ENCODE measurements at regions not wholly inside any gene's neighbourhood (a gene's known extent, or its start where the extent isn't known, plus 50 kb on each side); places are given as distances from the start of the nearest gene placed in this dataset.
"Not testable (repeated sequence)": the region's sequence is repeated elsewhere in the genome, so short reads cannot be mapped to it uniquely, and the experiment has no call there.

GRCh38 chr13:83642617-83643016, 239.7 kb downstream of the SLITRK1 start:
- H3K9me3 Mint-ChIP-seq (ENCODE audit: insufficient read depth); DNase-seq; ATAC-seq; H3K27ac Mint-ChIP-seq; CTCF ChIA-PET; H3K4me3 Mint-ChIP-seq; H3K36me3 Mint-ChIP-seq (ENCODE audit: low read depth); H3K4me1 Mint-ChIP-seq (ENCODE audit: low read depth); H3K27me3 Mint-ChIP-seq (ENCODE audit: low read depth); POLR2A ChIA-PET: not testable (repeated sequence)

GRCh38 chr13:83634601-83635000, 247.7 kb downstream of the SLITRK1 start:
- no peak for DNase-seq
- H3K27me3 Mint-ChIP-seq (ENCODE audit: low read depth) = no peaks in the 10 kb centered on the region
- ChIA-PET CTCF (no interaction called here), POLR2A (no interaction called here)
- peaks cover 5% of the 10 kb centered on the region for H3K9me3 Mint-ChIP-seq (ENCODE audit: insufficient read depth)
- H3K36me3 Mint-ChIP-seq (ENCODE audit: low read depth) = no peaks in the 10 kb centered on the region
- H3K4me1 Mint-ChIP-seq (ENCODE audit: low read depth) = no peaks in the 10 kb centered on the region
- H3K27ac Mint-ChIP-seq = no peak overlapping the region
- no peak overlapping the region for H3K4me3 Mint-ChIP-seq
- ATAC-seq = no peak

- POLR2A ChIA-PET = no interaction called here
- H3K4me3 Mint-ChIP-seq = no peak overlapping the region
- peaks cover 5% of the 10 kb centered on the region for H3K9me3 Mint-ChIP-seq (ENCODE audit: insufficient read depth)
- CTCF ChIA-PET = no interaction called here
- H3K36me3 Mint-ChIP-seq (ENCODE audit: low read depth) = no peaks in the 10 kb centered on the region
- no peak for DNase-seq
- H3K4me1 Mint-ChIP-seq (ENCODE audit: low read depth) = no peaks in the 10 kb centered on the region
- H3K27ac Mint-ChIP-seq = no peak overlapping the region
- no peak for ATAC-seq
- H3K27me3 Mint-ChIP-seq (ENCODE audit: low read depth) = no peaks in the 10 kb centered on the region
These were observed 248.5 kb downstream of the SLITRK1 start for GRCh38 chr13:83633746-83634145.

- no peak overlapping the region for H3K4me3 Mint-ChIP-seq
- peaks cover 6% of the 10 kb centered on the region for H3K9me3 Mint-ChIP-seq (ENCODE audit: insufficient read depth)
- no peaks in the 10 kb centered on the region for H3K36me3 Mint-ChIP-seq (ENCODE audit: low read depth)
- H3K27ac Mint-ChIP-seq = no peak overlapping the region
- ATAC-seq (no peak), DNase-seq (no peak)
- no peaks in the 10 kb centered on the region for H3K4me1 Mint-ChIP-seq (ENCODE audit: low read depth)
- CTCF ChIA-PET = no interaction called here
- POLR2A ChIA-PET = no interaction called here
- no peaks in the 10 kb centered on the region for H3K27me3 Mint-ChIP-seq (ENCODE audit: low read depth)
These were observed 259.9 kb downstream of the SLITRK1 start for GRCh38 chr13:83622422-83622784.

- ATAC-seq (no peak), DNase-seq (no peak)
- ChIA-PET CTCF (no interaction called here), POLR2A (no interaction called here)
- Mint-ChIP-seq H3K4me3 (no peak overlapping the region), H3K27me3 (ENCODE audit: low read depth) (no peaks in the 10 kb centered on the region), H3K9me3 (ENCODE audit: insufficient read depth) (peaks cover 6% of the 10 kb centered on the region), H3K27ac (no peak overlapping the region), H3K36me3 (ENCODE audit: low read depth) (no peaks in the 10 kb centered on the region), H3K4me1 (ENCODE audit: low read depth) (no peaks in the 10 kb centered on the region)
These were observed 260.4 kb downstream of the SLITRK1 start for GRCh38 chr13:83621765-83622421.

GRCh38 chr13:83620530-83621220, 261.6 kb downstream of the SLITRK1 start:
- no peak overlapping the region for H3K4me3 Mint-ChIP-seq
- no peaks in the 10 kb centered on the region for H3K27me3 Mint-ChIP-seq (ENCODE audit: low read depth)
- H3K4me1 Mint-ChIP-seq (ENCODE audit: low read depth) = no peaks in the 10 kb centered on the region
- DNase-seq (no peak), ATAC-seq (no peak)
- ChIA-PET POLR2A (no interaction called here), CTCF (no interaction called here)
- H3K9me3 Mint-ChIP-seq (ENCODE audit: insufficient read depth) = peaks cover 6% of the 10 kb centered on the region
- no peaks in the 10 kb centered on the region for H3K36me3 Mint-ChIP-seq (ENCODE audit: low read depth)
- no peak overlapping the region for H3K27ac Mint-ChIP-seq

GRCh38 chr13:83618966-83619365, 263.3 kb downstream of the SLITRK1 start:
- no peaks in the 10 kb centered on the region for H3K27me3 Mint-ChIP-seq (ENCODE audit: low read depth)
- H3K4me3 Mint-ChIP-seq = no peak overlapping the region
- POLR2A ChIA-PET = no interaction called here
- H3K27ac Mint-ChIP-seq = no peak overlapping the region
- DNase-seq (no peak), ATAC-seq (no peak)
- H3K4me1 Mint-ChIP-seq (ENCODE audit: low read depth) = no peaks in the 10 kb centered on the region
- H3K9me3 Mint-ChIP-seq (ENCODE audit: insufficient read depth) = peaks cover 3% of the 10 kb centered on the region
- CTCF ChIA-PET = no interaction called here
- no peaks in the 10 kb centered on the region for H3K36me3 Mint-ChIP-seq (ENCODE audit: low read depth)

- Mint-ChIP-seq H3K4me3 (no peak overlapping the region), H3K4me1 (ENCODE audit: low read depth) (no peaks in the 10 kb centered on the region), H3K36me3 (ENCODE audit: low read depth) (no peaks in the 10 kb centered on the region), H3K27me3 (ENCODE audit: low read depth) (no peaks in the 10 kb centered on the region), H3K9me3 (ENCODE audit: insufficient read depth) (no peaks in the 10 kb centered on the region), H3K27ac (no peak overlapping the region)
- ChIA-PET CTCF (no interaction called here), POLR2A (no interaction called here)
- DNase-seq (no peak), ATAC-seq (no peak)
These were observed 268.8 kb downstream of the SLITRK1 start for GRCh38 chr13:83613524-83613923.

GRCh38 chr13:83601539-83601938, 280.7 kb downstream of the SLITRK1 start:
- Mint-ChIP-seq H3K36me3 (ENCODE audit: low read depth) (no peaks in the 10 kb centered on the region), H3K27me3 (ENCODE audit: low read depth) (no peaks in the 10 kb centered on the region), H3K4me1 (ENCODE audit: low read depth) (no peaks in the 10 kb centered on the region), H3K27ac (no peak overlapping the region), H3K9me3 (ENCODE audit: insufficient read depth) (no peaks in the 10 kb centered on the region), H3K4me3 (no peak overlapping the region)
- POLR2A ChIA-PET = no interaction called here
- CTCF ChIA-PET = no interaction called here
- no peak for ATAC-seq
- no peak for DNase-seq

- no peak for ATAC-seq
- CTCF ChIA-PET = no interaction called here
These were observed 290.2 kb downstream of the SLITRK1 start for GRCh38 chr13:83592095-83592494.

GRCh38 chr13:83589814-83590213, 292.5 kb downstream of the SLITRK1 start:
- POLR2A ChIA-PET = no interaction called here
- H3K4me3 Mint-ChIP-seq = no peak overlapping the region
- H3K36me3 Mint-ChIP-seq (ENCODE audit: low read depth) = no peaks in the 10 kb centered on the region

More at GRCh38 chr13:83592095-83592494, 290.2 kb downstream of the SLITRK1 start:
- no peak overlapping the region for H3K27ac Mint-ChIP-seq
- no peaks in the 10 kb centered on the region for H3K27me3 Mint-ChIP-seq (ENCODE audit: low read depth)
- no peaks in the 10 kb centered on the region for H3K36me3 Mint-ChIP-seq (ENCODE audit: low read depth)
- POLR2A ChIA-PET = no interaction called here
- H3K4me3 Mint-ChIP-seq = no peak overlapping the region
- H3K9me3 Mint-ChIP-seq (ENCODE audit: insufficient read depth) = peaks cover 12% of the 10 kb centered on the region
- no peak for DNase-seq
- H3K4me1 Mint-ChIP-seq (ENCODE audit: low read depth) = no peaks in the 10 kb centered on the region

GRCh38 chr13:83577183-83577582, 305.1 kb downstream of the SLITRK1 start:
- ChIA-PET POLR2A (no interaction called here), CTCF (no interaction called here)
- no peak overlapping the region for H3K4me3 Mint-ChIP-seq
- peaks cover 4% of the 10 kb centered on the region for H3K9me3 Mint-ChIP-seq (ENCODE audit: insufficient read depth)
- no peaks in the 10 kb centered on the region for H3K36me3 Mint-ChIP-seq (ENCODE audit: low read depth)
- H3K4me1 Mint-ChIP-seq (ENCODE audit: low read depth) = no peaks in the 10 kb centered on the region
- no peak for DNase-seq
- no peak for ATAC-seq
- H3K27me3 Mint-ChIP-seq (ENCODE audit: low read depth) = no peaks in the 10 kb centered on the region
- H3K27ac Mint-ChIP-seq = no peak overlapping the region

More at GRCh38 chr13:83589814-83590213, 292.5 kb downstream of the SLITRK1 start:
- peaks cover 5% of the 10 kb centered on the region for H3K9me3 Mint-ChIP-seq (ENCODE audit: insufficient read depth)
- no peaks in the 10 kb centered on the region for H3K27me3 Mint-ChIP-seq (ENCODE audit: low read depth)
- ATAC-seq (no peak), DNase-seq (no peak)
- no peaks in the 10 kb centered on the region for H3K4me1 Mint-ChIP-seq (ENCODE audit: low read depth)
- CTCF ChIA-PET = no interaction called here
- no peak overlapping the region for H3K27ac Mint-ChIP-seq

- Mint-ChIP-seq H3K4me3 (no peak overlapping the region), H3K9me3 (ENCODE audit: insufficient read depth) (peaks cover 8% of the 10 kb centered on the region), H3K36me3 (ENCODE audit: low read depth) (no peaks in the 10 kb centered on the region), H3K4me1 (ENCODE audit: low read depth) (no peaks in the 10 kb centered on the region), H3K27me3 (ENCODE audit: low read depth) (no peaks in the 10 kb centered on the region), H3K27ac (no peak overlapping the region)
- POLR2A ChIA-PET = no interaction called here
- CTCF ChIA-PET = no interaction called here
- DNase-seq (no peak), ATAC-seq (no peak)
These were observed 314.3 kb downstream of the SLITRK1 start for GRCh38 chr13:83568019-83568418.
